NCI-H345 treated with DMSO at 0.1 percent for 48 hours (cell line): ENCODE measurements at regions not wholly inside any gene's neighbourhood (a gene's known extent, or its start where the extent isn't known, plus 50 kb on each side); places are given as distances from the start of the nearest gene placed in this dataset.

Source experiments
- DNase-seq: peaks from one replicate; lab custom pipeline; 2025; ENCODE audit not compliant: unreplicated experiment; lab: John Stamatoyannopoulos, UW

DNA sequence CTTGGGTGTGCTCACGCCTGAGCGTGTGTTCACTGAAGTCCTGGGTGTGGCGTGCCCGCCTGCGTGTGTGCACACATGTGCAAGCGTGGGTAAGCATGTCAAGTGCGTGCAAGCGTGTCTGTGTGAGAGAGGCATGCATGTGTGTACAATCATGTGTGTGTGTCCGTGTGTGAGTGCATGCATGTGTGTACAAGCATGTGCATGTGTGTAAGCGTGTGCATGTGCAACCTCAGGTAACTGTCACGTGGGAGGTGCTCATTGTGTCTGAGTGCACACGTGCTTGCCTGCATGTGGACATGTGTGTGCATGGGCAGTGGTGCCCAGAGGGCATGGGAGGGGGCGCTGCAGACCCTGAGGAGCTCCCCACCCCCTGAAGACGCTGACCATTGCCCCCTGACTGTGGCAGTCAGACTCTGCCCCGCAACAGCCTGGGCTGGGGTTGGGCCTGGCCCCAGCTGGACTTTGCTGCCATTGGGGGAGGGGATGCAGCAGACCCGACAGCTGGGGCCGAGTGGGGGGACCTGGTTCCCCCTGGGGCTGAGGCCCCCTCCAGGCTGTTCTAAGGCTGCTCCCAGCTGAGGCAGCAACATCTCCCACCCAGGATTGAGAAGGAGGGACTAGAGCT, 88.1 kb downstream of the UNCX start:
- no peak for DNase-seq

DNA sequence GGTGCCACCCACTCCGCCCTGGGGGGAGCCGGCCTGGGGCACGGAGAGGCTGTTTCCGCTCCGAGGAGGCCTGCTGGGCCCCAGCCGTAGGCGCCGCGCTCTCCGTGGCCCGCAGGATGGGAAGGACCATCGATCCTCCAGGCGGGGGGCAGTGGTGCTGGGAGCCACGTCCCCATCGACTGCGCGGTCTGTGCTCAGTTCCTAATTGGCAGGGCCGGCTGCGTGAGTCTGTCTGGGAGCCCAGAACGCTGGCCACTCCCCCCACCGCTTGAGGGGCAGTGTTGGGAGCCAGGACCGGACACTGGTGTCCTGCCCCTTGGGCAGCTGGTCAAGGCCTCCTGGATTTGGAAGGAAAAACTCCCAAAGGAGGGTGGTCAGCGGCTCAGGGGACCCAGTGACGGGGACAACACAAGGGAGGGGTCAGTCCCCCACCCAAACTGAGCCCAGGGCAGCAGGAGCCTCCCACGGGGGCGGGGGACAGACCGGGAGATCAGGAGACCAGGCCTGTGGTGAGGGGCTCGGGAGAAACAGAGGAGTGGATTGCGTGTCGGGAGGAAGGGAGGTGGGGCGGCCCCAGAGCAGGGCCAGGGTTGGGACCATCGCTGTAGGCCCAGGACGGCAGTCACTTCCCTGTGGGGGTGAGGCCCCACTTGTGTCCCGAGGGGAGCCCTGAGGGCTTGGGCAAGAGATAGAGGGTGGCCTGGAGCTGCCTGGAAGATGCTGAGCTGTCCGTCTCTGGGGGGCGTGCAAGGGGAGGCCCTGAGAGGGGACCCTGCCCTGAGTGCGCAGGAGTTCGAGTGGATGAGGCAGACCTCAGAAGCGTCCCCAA, 89.0 kb downstream of the UNCX start:
- no peak for DNase-seq

DNA sequence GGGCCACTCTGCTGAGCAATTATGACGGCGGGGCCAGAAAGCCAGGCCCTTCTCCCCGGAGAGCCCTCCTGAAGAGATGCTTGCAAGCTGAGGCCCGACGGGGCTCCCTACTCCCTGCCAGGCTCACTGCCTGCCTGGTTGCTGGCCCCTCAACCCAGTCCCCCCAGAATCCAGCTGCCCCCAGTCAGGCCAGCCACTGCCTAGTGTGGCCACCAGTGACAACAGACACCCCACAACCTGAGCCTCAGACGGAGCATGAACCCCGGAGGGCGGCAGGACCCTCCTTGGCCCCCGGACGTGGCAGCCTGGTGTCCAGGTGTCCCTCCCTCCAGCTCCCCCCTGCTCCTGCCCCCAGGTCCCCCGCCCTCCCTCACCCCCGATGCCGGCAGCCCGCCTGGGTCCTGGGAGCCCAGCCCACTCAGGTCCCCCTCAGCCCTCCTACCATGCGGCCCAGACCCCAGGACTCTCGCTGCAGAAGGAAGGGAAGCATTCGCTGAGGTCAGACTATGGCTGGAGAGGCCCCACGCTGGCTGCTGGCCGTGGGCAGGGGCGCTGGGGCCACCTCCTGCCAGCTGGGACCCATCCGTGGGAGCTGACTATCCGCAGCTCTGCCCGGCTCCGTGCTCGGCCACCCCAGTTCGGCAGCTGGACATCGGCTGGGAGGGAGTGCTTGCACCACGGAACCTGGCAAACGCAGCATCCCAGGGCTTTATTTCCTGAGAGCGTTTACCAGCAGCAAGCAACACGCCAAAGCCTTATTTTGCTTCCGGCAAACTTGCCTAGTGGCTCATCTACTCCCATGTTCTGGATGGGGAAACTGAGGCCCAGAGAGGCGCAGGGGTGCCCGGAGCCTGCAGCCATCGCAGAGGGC, 89.8 kb downstream of the UNCX start:
- DNase-seq, result no peak

DNA sequence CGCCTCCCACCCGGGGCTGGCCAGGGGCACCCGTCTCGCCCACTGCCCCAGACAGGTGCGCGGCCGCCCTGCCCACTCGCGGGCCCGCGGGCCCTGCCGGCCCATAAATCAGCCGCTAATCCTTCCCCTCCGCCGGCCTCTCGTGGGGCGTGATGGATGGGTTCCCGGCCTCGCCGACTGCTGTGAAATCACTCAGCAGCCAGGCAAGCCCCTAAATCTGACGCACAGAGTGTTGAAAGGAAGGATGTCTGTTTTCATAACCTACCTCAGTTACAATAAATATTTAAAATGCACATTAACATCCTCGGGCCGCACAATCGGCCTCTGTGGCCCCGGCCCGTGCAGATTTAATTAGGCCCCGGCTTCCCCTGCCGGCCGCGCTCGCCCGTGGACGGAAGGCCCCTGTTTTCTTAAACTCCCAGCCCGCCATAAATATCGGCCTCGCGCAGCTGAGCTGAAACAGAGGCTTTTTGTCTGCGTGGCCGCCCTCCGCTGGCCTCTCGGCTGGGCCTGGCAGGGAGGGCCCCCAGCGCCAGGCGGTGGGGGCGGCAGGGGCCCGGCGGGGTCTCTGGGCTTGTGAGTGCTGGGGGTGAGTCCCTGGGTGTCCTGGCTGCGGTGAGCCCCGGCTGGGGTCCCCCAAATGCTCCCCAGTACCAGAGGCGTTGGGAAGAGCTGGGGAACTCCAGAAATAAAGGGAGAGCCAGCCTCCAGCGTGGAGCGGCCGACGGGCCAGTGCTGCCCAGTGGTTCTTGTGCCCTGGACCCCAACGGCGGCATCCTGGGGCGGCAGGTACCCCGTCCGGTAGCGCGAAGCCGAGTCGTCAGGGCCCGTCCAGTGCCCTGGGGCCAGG, 90.7 kb downstream of the UNCX start:
- DNase-seq, result no peak

DNA sequence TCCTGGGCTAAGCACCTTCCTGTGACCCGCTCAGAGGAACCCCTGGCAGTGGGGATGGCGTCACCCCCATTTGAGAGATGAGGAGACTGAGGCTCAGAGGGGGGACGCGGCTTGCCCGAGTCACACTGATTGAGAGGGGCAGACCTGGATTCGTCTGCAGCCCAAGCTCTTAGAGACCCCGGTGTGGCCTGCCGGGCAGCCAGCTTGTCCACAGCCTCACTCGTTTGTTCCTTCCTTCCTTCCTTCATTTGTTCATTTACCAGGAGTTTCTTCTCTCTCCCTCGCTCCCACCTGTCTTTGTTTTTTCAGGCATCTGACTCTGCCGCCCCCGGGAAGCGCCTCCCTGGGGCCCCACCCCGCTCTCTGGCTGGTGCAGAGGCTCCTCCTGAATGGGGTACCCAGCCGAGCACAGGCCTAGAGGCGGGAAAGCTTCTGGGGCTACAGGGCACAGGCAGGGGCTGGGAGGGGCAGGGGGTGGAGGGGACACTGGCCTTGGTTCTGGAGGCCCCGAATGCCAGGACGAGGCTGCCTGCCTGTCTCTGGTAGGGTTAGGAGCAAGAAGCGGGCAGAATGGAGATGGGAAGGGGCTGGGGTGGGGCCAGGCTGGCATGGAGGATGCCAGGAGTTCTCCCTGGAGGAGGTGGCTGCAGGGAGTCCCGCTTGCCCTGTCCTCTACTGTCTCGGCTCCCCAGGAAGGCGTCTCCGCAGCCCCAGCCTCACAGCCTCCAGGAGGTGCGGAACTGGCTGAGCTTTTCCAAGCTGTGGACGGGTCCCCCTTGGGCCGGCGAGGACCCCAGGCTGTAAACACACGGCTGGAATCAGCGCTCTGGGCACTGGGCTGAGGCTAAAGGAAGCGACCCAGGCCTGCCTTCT, 91.6 kb downstream of the UNCX start:
- no peak for DNase-seq

DNA sequence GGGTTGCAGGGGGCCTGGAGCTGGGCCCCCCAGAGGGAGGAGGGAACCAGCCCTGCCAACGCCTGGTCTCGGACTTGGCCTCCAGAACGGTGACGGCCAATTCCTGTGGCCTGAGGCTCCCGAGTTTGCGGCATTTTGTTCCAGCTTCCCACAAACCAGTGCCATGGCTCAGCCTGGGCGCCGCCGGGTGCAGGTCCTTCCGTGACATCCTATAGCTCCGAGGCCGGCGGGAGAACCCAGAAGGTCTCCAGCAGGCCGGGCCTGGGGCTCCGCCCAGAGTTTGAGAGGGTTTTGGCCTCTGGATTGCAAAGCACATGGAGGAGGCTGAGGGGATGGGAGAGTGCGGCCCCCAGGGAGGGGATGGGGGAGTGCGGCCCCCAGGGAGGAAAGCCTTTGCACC, 92.6 kb downstream of the UNCX start:
- DNase-seq, result no peak

DNA sequence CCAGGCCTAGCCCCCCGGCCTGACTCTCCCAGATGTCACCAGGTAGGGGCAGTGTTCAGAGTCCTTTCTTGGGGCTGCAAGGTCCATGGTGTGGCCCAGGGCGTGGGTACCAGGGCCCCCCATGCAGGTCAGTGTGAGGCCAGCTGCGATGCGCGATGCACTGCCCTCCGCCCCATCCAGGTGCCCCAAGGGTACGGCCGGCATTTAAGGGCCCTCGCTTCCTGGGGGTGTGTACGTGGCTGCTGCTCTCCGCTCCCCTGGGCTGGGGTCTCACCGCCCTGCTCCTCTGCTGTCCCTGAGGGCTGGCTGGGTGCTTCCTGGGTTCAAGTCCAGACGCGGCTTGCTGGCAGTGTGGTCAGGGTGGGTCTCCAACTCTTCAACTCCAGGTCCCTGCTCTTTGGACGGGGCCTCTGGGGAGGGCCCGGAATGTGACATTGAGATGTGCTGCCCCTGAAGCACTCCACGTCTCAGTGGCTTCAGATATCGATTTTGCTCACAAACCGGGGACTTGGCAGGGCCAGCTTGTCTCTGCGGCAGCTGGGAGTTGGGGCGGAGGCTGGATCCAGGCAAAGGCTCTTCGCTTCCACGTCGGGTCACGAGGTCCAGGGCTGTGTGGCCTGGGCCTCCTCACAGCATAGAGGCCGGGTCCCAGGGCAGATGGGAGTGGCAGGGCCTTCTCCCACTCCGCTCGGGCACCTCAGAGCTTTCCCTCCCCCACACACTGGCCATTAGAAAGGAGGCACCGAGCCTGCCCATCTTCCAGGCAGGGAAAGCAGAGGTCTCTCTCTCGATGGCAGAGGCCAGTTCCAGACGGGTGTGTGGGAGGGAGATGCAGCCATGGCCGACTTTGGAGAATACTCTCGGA, 93.2 kb downstream of the UNCX start:
- DNase-seq, result no peak

DNA sequence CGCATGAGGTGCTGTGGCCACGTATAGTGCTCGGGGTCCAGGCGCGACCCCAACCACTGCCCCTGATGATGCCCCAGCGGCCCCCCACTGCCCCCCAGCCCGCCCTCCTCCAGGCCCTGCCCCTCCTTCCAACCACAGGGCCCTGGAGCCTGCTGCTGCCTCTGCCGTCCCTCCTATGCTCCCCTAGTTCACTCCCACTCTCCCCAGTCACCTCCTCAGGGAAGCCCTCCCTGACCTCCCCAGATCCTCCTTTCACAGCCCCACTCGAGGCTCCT, 93.8 kb downstream of the UNCX start:
- no peak for DNase-seq

DNA sequence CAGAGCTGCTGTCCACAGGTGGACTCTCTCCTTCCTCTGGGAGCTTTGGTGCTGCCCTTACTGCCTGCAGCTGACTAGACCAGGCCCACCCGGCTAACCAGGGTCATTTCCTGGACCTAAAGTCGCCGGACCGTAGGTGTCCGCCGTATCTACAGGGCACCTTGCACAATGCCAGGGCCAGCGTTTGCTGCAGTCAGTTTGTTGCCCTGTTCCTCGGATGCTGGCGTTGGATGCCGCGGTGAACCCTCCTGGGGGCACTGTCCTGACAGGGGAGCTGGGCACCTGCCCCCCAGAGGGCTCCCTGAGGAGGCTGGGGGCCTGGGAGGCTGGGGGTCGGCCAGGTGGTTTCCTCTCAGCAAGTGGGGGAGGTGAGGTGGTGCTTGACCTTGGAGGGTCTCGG, 96.6 kb downstream of the UNCX start:
- DNase-seq, result no peak

DNA sequence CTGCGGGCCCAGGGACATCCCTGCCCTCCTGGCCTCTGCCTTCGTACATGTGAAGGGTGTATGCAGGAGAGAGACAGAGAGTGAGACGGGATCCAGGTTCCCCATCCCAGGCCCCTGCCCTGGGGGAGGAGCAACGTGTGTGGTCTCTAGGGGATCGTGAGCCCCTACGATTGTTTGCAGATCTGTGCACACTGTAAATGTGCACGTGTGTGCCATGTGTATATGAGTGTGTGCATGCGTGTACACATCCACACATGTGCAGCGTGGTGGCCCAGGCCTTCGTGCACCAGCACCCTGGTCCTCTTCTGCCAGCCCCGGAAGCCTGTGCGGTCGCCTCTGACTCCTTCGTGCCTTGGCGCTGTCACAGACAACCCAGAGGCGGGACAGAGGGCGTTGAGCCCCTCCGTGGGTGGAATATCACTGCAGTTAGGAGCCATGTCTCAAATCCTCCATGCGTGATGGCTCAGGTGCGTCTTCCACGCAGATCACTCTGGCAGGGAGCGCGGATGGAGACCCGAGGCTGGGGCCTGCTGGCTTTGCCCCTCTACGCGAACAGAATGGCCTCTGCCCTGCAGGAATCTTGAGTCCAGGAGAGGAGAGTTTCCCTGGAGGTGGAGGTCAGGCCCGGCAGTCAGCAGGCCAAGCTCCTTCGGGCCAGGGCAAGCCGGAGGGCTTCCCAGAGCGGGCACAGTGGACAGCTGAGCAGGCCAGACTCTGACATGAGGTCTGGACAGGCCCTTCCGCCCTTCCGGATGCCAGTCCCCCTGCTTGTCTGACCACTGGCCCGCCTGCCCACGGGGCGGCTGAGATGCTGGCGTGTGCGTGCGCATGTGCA, 97.5 kb downstream of the UNCX start:
- DNase-seq, result no peak

DNA sequence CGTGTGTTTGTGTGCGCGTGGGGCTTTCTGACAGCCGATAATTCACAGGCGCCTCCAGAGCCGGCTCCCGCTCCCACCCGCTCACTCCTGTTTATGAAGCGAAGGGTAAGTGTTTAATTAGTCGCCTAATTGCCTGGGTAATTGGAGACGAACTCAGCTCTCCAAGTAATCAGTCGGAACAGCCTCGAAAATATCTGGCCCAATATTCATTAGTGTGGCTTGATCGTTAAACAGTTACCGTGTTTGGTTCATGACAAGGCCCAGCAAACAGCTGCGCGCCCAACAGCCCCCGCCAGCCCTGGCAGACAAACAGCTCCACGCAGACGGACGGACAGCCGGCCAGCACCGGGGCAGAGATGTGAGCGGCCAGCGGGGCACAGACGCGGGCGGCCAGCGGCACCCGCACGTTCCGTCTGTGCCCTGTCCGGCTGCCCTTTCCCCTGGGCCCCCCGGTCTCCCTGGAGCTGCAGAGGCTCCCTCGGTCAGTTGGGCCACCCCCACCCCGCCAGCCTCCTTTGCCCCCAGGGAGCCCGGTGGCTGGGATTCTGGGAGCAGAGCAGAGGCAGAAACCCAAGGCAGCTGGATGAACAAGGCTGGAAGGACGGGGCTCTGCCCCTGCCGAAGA, 98.2 kb downstream of the UNCX start:
- no peak for DNase-seq

DNA sequence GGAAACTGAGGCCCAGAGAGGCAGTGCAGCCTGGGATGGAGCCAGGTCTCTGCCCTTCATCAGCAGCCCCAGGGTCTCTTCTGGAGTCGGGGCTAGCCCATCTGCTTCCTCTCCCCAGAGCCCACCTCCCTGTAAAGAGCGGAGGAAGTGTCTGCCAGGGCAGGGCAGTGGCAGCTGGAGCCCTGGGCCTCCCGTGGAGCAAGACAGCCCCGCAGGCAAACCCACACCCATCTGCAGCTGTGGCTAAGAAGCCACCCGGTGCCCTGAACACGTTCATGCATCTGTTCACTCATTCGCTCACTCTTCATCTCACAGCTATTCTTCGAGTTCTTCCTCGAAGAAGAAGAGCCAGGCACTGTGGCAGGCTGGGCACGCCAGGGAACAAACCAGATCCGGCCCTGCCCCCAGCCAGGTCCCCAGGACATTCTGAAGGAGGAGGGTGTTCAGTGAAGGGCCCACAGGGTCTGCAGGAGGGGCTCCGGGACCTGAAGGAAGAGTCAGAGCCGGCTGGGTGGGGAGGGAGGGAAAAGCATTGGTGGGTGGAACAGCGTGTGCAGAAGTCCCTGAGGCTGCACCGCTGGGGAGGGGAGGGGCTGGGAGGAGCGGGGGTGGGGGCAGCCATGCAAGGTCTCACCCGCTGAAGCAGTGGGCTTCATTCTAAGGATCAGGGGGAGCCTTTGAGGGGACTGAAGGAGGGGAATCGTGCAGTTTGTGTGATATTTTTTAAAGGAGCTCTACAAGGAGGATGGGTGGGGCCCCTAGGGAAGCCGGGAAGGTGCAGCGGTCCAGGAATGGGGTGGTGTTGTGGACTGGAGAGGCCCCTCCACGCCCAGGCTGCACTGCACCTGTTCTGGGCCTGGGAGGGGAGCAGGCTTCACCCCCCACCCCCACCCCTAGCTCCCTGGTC, 99.1 kb downstream of the UNCX start:
- no peak for DNase-seq

DNA sequence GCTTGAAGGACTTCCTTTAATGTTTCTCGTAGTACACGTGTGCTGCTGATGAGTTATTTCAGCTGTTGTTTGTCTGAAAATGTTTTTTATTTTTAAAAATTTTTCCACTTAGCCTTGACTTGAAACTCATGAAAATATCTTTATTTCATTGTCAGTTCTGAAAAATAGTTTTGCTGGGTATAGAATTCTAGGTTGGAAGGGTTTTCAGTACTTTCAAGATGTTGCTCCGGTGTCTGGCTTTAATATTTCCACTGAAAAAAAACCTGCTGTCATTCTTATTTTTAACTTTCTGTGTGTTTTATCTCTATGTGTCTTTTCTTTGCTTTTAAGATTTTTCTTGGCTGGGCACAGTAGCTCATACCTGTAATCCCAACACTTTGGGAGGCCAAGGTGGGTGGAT, 103.8 kb downstream of the UNCX start:
- no peak for DNase-seq

DNA sequence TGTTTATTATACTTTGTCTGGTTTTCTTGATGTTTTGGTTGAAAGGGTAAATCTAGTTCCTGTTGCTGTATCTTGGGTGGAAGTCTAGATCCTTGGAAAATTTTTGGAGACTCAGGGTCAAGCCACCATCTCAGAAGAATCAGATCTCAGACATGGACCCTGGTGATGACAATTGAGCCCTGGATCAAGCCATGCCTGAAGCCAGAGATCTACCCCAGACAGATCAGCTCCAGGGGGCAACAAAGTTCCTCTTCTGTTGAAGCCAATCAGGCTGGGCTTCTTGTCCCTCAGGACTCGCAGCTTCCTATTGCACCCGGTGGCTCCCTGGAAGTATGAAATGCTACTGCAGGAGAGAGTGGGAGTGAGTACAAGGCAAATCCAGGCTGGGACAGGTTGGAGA, 106.9 kb downstream of the UNCX start:
- no peak for DNase-seq

DNA sequence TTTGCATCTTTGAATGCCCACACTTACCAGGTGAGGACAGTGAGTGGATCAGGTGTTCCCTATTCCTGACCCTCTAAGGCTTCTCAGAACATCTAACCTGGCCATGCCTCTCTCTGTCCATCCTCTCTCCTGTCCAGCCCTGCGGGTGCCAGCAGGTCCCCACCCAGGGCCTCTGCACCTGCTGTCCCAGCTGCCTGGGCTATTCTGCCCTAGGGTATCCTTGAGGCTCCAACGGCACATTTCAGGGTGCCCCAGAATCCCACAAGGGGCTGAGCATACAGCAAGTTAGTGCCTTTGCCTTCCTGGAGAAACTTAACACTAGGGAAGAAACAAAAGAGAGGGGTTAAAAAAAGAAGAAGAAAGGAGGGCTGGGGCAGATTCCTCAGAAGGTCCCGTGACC, 107.4 kb downstream of the UNCX start:
- DNase-seq, result no peak

DNA sequence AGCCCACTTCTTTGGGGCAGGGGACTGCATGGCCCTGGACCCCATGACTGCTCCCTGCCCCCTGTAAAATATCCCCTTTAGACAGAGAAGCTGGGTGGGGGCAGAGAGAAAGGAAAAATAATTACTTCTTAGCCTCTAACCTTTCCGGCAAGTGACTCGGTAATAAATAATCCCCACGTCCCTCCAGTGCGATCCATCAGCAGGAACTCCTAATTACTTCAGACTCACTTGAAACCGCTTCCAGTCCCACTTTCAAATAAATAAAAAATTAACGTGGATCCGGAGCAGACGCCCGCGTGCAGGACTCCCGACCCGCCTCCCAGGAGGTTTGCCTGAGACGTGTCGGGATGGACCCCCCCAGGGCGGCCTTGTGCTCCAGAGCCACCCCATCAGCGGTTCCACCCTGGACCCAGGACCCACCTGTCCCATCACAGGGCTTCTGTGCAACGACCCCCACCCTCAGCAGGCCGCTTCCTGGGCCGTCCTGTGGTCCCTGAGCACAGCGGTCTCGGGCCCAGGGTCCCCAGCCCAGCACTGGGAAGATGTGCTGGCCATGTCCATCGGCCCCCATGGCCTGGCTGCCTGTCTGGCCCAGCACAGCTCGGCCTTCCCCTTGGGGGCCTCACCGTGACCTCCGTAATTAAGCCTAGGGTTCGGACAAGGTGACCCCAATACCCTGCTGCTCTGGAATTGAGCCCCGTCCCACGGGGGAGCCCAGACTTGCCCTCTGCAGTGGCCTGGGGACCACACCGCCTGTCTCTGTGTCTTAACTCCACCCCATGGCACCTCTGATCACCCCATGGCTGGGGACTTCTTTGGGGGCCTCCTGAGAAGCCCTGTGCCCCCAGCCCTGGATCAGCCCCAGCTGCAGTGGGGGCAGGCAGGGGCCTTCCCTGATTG, 108.0 kb downstream of the UNCX start:
- DNase-seq, result no peak
